ENCODE measurements at regions not wholly inside any gene's neighbourhood (a gene's known extent, or its start where the extent isn't known, plus 50 kb on each side); places are given as distances from the start of the nearest gene placed in this dataset.

GRCh38 chr3:117443014-117443413 lies 733.4 kb downstream of the TUSC7 start:
- TF ChIP-seq, protein P1, sequence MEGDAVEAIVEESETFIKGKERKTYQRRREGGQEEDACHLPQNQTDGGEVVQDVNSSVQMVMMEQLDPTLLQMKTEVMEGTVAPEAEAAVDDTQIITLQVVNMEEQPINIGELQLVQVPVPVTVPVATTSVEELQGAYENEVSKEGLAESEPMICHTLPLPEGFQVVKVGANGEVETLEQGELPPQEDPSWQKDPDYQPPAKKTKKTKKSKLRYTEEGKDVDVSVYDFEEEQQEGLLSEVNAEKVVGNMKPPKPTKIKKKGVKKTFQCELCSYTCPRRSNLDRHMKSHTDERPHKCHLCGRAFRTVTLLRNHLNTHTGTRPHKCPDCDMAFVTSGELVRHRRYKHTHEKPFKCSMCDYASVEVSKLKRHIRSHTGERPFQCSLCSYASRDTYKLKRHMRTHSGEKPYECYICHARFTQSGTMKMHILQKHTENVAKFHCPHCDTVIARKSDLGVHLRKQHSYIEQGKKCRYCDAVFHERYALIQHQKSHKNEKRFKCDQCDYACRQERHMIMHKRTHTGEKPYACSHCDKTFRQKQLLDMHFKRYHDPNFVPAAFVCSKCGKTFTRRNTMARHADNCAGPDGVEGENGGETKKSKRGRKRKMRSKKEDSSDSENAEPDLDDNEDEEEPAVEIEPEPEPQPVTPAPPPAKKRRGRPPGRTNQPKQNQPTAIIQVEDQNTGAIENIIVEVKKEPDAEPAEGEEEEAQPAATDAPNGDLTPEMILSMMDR (IDR thresholded peaks at IDR 0.05) = no peak
- Mint-ChIP-seq H3K9me3 (peaks cover 13% of the 10 kb centered on the region), H3K27ac (no peak overlapping the region), H3K36me3 (ENCODE audit: low read depth) (no peaks in the 10 kb centered on the region), H3K27me3 (ENCODE audit: insufficient read depth) (peaks cover 1% of the 10 kb centered on the region; the same call in 1 of the 2 replicates), H3K4me3 (no peak overlapping the region), H3K4me1 (ENCODE audit: low read depth) (no peaks in the 10 kb centered on the region)
- DNase-seq = no peak

GRCh38 chr3:117444175-117444574 lies 734.6 kb downstream of the TUSC7 start:
- peaks cover 20% of the 10 kb centered on the region for H3K9me3 Mint-ChIP-seq
- TF ChIP-seq, protein P1 (IDR thresholded peaks at IDR 0.05) = no peak
- peaks cover 1% of the 10 kb centered on the region; the same call in 1 of the 2 replicates for H3K27me3 Mint-ChIP-seq (ENCODE audit: insufficient read depth)
- H3K36me3 Mint-ChIP-seq (ENCODE audit: low read depth) = no peaks in the 10 kb centered on the region
- H3K4me3 Mint-ChIP-seq = no peak overlapping the region
- H3K27ac Mint-ChIP-seq = no peak overlapping the region
- DNase-seq = no peak
- H3K4me1 Mint-ChIP-seq (ENCODE audit: low read depth) = no peaks in the 10 kb centered on the region

DNA sequence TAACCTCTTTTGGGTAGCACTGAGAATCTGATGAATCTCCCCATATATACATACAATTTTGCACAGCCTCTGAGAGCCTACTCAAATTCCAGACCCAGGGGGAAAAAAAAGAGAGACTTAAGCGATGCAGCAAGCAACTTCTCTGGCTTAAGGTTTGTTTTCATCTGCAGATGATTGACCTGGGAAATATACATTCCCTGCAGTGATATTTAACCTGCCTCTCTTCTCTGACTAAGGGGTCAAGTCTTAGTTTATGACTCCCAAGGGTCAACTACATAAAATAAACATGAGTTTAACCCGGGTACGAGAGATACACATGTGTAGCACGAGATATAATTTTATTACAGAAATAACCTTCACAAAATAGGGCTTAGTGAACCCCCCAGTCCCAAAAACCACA lies 737.8 kb downstream of the TUSC7 start:
- H3K27ac Mint-ChIP-seq = no peak overlapping the region
- TF ChIP-seq, protein P1 (IDR thresholded peaks at IDR 0.05) = no peak
- peaks cover 14% of the 10 kb centered on the region for H3K9me3 Mint-ChIP-seq
- no peak for DNase-seq
- no peak overlapping the region for H3K4me3 Mint-ChIP-seq
- H3K4me1 Mint-ChIP-seq (ENCODE audit: low read depth) = no peaks in the 10 kb centered on the region
- peaks cover 1% of the 10 kb centered on the region; the same call in 1 of the 2 replicates for H3K27me3 Mint-ChIP-seq (ENCODE audit: insufficient read depth)
- no peaks in the 10 kb centered on the region for H3K36me3 Mint-ChIP-seq (ENCODE audit: low read depth)

- DNase-seq = no peak
- Mint-ChIP-seq H3K4me1 (ENCODE audit: low read depth) (no peaks in the 10 kb centered on the region), H3K9me3 (peaks cover 20% of the 10 kb centered on the region), H3K27ac (no peak overlapping the region), H3K4me3 (no peak overlapping the region), H3K36me3 (ENCODE audit: low read depth) (no peaks in the 10 kb centered on the region), H3K27me3 (ENCODE audit: insufficient read depth) (no peaks in the 10 kb centered on the region)
- TF ChIP-seq, protein P1 (IDR thresholded peaks at IDR 0.05) = no peak
Measured at GRCh38 chr3:117450026-117450425, 740.4 kb downstream of the TUSC7 start.

DNA sequence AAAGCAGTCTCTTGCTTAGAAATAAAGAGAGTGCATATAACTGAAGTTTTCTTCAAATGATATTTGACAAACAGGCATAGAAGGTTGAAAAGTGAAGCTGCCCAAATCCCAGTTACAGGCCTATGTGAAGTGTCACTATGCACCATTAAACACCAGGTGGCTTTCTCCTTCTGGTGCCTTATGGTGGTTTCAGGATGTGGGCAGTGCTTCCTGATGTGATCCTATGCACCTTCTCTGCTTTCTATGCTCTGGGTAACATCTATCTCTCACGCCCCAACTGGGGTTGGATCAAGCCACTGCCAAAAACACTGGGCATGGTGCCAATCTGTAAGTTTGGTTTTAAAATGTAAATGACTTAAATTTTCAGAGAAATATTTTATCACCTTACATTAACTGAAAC lies 744.7 kb downstream of the TUSC7 start:
- no peaks in the 10 kb centered on the region for H3K4me1 Mint-ChIP-seq (ENCODE audit: low read depth)
- TF ChIP-seq, protein P1 (IDR thresholded peaks at IDR 0.05) = no peak
- DNase-seq = no peak
- H3K9me3 Mint-ChIP-seq = peaks cover 23% of the 10 kb centered on the region; the same call in 1 of the 2 replicates
- no peak overlapping the region for H3K27ac Mint-ChIP-seq
- H3K27me3 Mint-ChIP-seq (ENCODE audit: insufficient read depth) = no peaks in the 10 kb centered on the region
- no peaks in the 10 kb centered on the region for H3K36me3 Mint-ChIP-seq (ENCODE audit: low read depth)
- no peak overlapping the region for H3K4me3 Mint-ChIP-seq

- no peak overlapping the region for H3K4me3 Mint-ChIP-seq
- no peaks in the 10 kb centered on the region for H3K4me1 Mint-ChIP-seq (ENCODE audit: low read depth)
Measured at GRCh38 chr3:117454908-117455307, 745.3 kb downstream of the TUSC7 start.

More at GRCh38 chr3:117454908-117455307, 745.3 kb downstream of the TUSC7 start:
- Mint-ChIP-seq H3K27ac (no peak overlapping the region), H3K9me3 (peaks cover 23% of the 10 kb centered on the region; the same call in 1 of the 2 replicates), H3K27me3 (ENCODE audit: insufficient read depth) (no peaks in the 10 kb centered on the region), H3K36me3 (ENCODE audit: low read depth) (no peaks in the 10 kb centered on the region)
- TF ChIP-seq, protein P1 (IDR thresholded peaks at IDR 0.05) = no peak
- DNase-seq = no peak
